Vagina (tissue), 2 donors: ENCODE measurements at regions not wholly inside any gene's neighbourhood (a gene's known extent, or its start where the extent isn't known, plus 50 kb on each side); places are given as distances from the start of the nearest gene placed in this dataset.

Source experiments
- DNase-seq, 2 donors: peaks; one replicate each; pipeline ENCODE4 v3.0.0-alpha.2; 2017; ENCODE audit errors: extremely low spot score in 2 of 2
- H3K27ac ChIP-seq: fragments of 200-600 bp; sonication (generic); one replicate; pipeline ENCODE4 v1.5.1; 2019
- H3K27me3 ChIP-seq: fragments of 200-600 bp; sonication (generic); one replicate; pipeline ENCODE4 v1.5.1; 2019
- H3K36me3 ChIP-seq, 2 donors: fragments of 200-600 bp; sonication (generic); one replicate each; pipeline ENCODE4 v1.5.1; 2017 to 2019
- H3K4me1 ChIP-seq: fragments of 200-600 bp; sonication (generic); one replicate; pipeline ENCODE4 v1.5.1; 2019
- H3K4me3 ChIP-seq, 2 donors: fragments of 200-600 bp; sonication (generic); 1 replicate in 1 of 2; 2 replicates in 1 of 2; pipeline ENCODE4 v1.5.1; 2016 to 2019
- H3K9me3 ChIP-seq: fragments of 200-600 bp; sonication (generic); one replicate; pipeline ENCODE4 v1.5.1; 2019
- CTCF ChIP-seq, 3 experiments: fragments of 450-650 bp in 2 of 3; fragments of 200-600 bp in 1 of 3; sonication (generic) in 1 of 3; IDR thresholded peaks; one replicate each; pipeline ENCODE4 v1.5.1; 2017 to 2019; ENCODE audit warnings: antibody characterized with exemption in 3 of 3, mild to moderate bottlenecking in 2 of 3, moderate library complexity in 2 of 3
- POLR2A ChIP-seq, 2 donors: fragments of 450-650 bp; IDR thresholded peaks; one replicate each; pipeline ENCODE4 v1.6.1; 2017; ENCODE audit warnings: antibody characterized with exemption in 2 of 2, mild to moderate bottlenecking in 2 of 2, moderate library complexity in 2 of 2
- POLR2AphosphoS5 ChIP-seq, 2 donors: sonication (generic); formaldehyde crosslinking; IDR thresholded peaks; one replicate each; pipeline ENCODE4 v1.9.0; 2017; ENCODE audit warnings: antibody characterized with exemption in 2 of 2, mild to moderate bottlenecking in 2 of 2, low read depth in 1 of 2; ENCODE audit not compliant: insufficient read depth in 1 of 2
- intact Hi-C: fragments of 100-400 bp; cut with DNase I; formaldehyde crosslinking; loops from one replicate; pipeline ENCODE4 v1.15.1; 2023

- TF ChIP-seq POLR2A (IDR thresholded peaks at IDR 0.05): no peak
- TF ChIP-seq POLR2AphosphoS5 (IDR thresholded peaks at IDR 0.05; ENCODE audit: insufficient read depth in 1 of 2, low read depth in 1 of 2): no peak
- no peak for TF ChIP-seq CTCF (IDR thresholded peaks at IDR 0.05)
- H3K36me3 ChIP-seq: no peaks in the 10 kb centered on the region
- no peak overlapping the region for H3K4me3 ChIP-seq
- no peaks in the 10 kb centered on the region for H3K4me1 ChIP-seq
- intact Hi-C loops: no loop called here
- H3K9me3 ChIP-seq: no peaks in the 10 kb centered on the region
- H3K27me3 ChIP-seq: no peaks in the 10 kb centered on the region
- H3K27ac ChIP-seq: no peak overlapping the region
- no peak for DNase-seq
These were observed 855.2 kb upstream of the ADGRL3 start for GRCh38 chr4:60344908-60345307.

- no peaks in the 10 kb centered on the region for H3K4me1 ChIP-seq
These were observed 854.7 kb upstream of the ADGRL3 start for GRCh38 chr4:60345392-60345791.

GRCh38 chr4:60359746-60360367 lies 840.3 kb upstream of the ADGRL3 start:
- no peak for DNase-seq
- no peaks in the 10 kb centered on the region for H3K36me3 ChIP-seq
- TF ChIP-seq POLR2A (IDR thresholded peaks at IDR 0.05) (no peak), POLR2AphosphoS5 (IDR thresholded peaks at IDR 0.05; ENCODE audit: insufficient read depth in 1 of 2, low read depth in 1 of 2) (no peak), CTCF (IDR thresholded peaks at IDR 0.05) (no peak)
- no peak overlapping the region for H3K4me3 ChIP-seq
- H3K9me3 ChIP-seq: no peaks in the 10 kb centered on the region
- H3K27me3 ChIP-seq: no peaks in the 10 kb centered on the region
- no peak overlapping the region for H3K27ac ChIP-seq
- H3K4me1 ChIP-seq: no peaks in the 10 kb centered on the region
- intact Hi-C loops: no loop called here

More at GRCh38 chr4:60345392-60345791, 854.7 kb upstream of the ADGRL3 start:
- no peak overlapping the region for H3K4me3 ChIP-seq
- H3K36me3 ChIP-seq: no peaks in the 10 kb centered on the region
- H3K27me3 ChIP-seq: no peaks in the 10 kb centered on the region
- intact Hi-C loops: no loop called here
- H3K9me3 ChIP-seq: no peaks in the 10 kb centered on the region
- H3K27ac ChIP-seq: no peak overlapping the region
- DNase-seq: no peak
- TF ChIP-seq POLR2A (IDR thresholded peaks at IDR 0.05) (no peak), POLR2AphosphoS5 (IDR thresholded peaks at IDR 0.05; ENCODE audit: insufficient read depth in 1 of 2, low read depth in 1 of 2) (no peak), CTCF (IDR thresholded peaks at IDR 0.05) (no peak)

- no peaks in the 10 kb centered on the region for H3K36me3 ChIP-seq
- H3K27ac ChIP-seq: no peak overlapping the region
- DNase-seq: no peak
- no peaks in the 10 kb centered on the region for H3K4me1 ChIP-seq
- intact Hi-C loops: no loop called here
- no peaks in the 10 kb centered on the region for H3K9me3 ChIP-seq
- no peaks in the 10 kb centered on the region for H3K27me3 ChIP-seq
- TF ChIP-seq POLR2AphosphoS5 (IDR thresholded peaks at IDR 0.05; ENCODE audit: insufficient read depth in 1 of 2, low read depth in 1 of 2) (no peak), CTCF (IDR thresholded peaks at IDR 0.05) (no peak), POLR2A (IDR thresholded peaks at IDR 0.05) (no peak)
- no peak overlapping the region for H3K4me3 ChIP-seq
These were observed 835.0 kb upstream of the ADGRL3 start for GRCh38 chr4:60365176-60365575.

- no peak for DNase-seq
- H3K4me1 ChIP-seq: no peaks in the 10 kb centered on the region
- TF ChIP-seq CTCF (IDR thresholded peaks at IDR 0.05): no peak
- TF ChIP-seq POLR2A (IDR thresholded peaks at IDR 0.05): no peak
- no peak for TF ChIP-seq POLR2AphosphoS5 (IDR thresholded peaks at IDR 0.05; ENCODE audit: insufficient read depth in 1 of 2, low read depth in 1 of 2)
- H3K27ac ChIP-seq: no peak overlapping the region
- no peaks in the 10 kb centered on the region for H3K36me3 ChIP-seq
- H3K27me3 ChIP-seq: no peaks in the 10 kb centered on the region
- H3K9me3 ChIP-seq: no peaks in the 10 kb centered on the region
- H3K4me3 ChIP-seq: no peak overlapping the region
- intact Hi-C loops: no loop called here
These were observed 833.5 kb upstream of the ADGRL3 start for GRCh38 chr4:60366661-60367060.
